ENCODE measurements at regions not wholly inside any gene's neighbourhood (a gene's known extent, or its start where the extent isn't known, plus 50 kb on each side); places are given as distances from the start of the nearest gene placed in this dataset.
"Not testable (repeated sequence)": the region's sequence is repeated elsewhere in the genome, so short reads cannot be mapped to it uniquely, and the experiment has no call there.

- Histone ChIP-seq H3K4me1 (peaks cover 0 to 20% (median 18%) of the 10 kb centered on the region in 4 donors), H3K4me3 (no peak overlapping the region), H3K27me3 (no peaks in the 10 kb centered on the region), H3K9me3 (no peaks in the 10 kb centered on the region), H3K36me3 (no peaks in the 10 kb centered on the region), H3K27ac (replicated peaks in 1 of 4) (no peak overlapping the region)
- intact Hi-C loops (cut with DNase I) = no loop called here
- WGBS = 66% methylated on average over 4 of the region's 4 CpGs
- TF ChIP-seq CTCF (IDR thresholded peaks at IDR 0.05) (no peak), EP300 (IDR thresholded peaks at IDR 0.05) (no peak), POLR2A (IDR thresholded peaks at IDR 0.05; ENCODE audit: low read depth) (no peak), POLR2AphosphoS5 (IDR thresholded peaks at IDR 0.05) (no peak)
- DNase-seq (ENCODE audit: extremely low spot score) = no peak
Measured at GRCh38 chr20:51128198-51128597, 105.3 kb upstream of the KCNG1 start.

GRCh38 chr20:51127713-51128112 is 104.8 kb upstream of the KCNG1 start:
- Histone ChIP-seq H3K36me3 (no peaks in the 10 kb centered on the region), H3K9me3 (no peaks in the 10 kb centered on the region), H3K4me3 (no peak overlapping the region), H3K4me1 (peaks cover 0 to 24% (median 23%) of the 10 kb centered on the region in 4 donors), H3K27ac (replicated peaks in 1 of 4) (no peak overlapping the region), H3K27me3 (no peaks in the 10 kb centered on the region)
- intact Hi-C loops (cut with DNase I) = no loop called here
- no peak for DNase-seq (ENCODE audit: extremely low spot score)
- WGBS = 100% methylated on average over 4 of the region's 4 CpGs
- no peak for TF ChIP-seq POLR2AphosphoS5 (IDR thresholded peaks at IDR 0.05)
- TF ChIP-seq POLR2A (IDR thresholded peaks at IDR 0.05; ENCODE audit: low read depth) = no peak
- no peak for TF ChIP-seq CTCF (IDR thresholded peaks at IDR 0.05)
- TF ChIP-seq EP300 (IDR thresholded peaks at IDR 0.05) = no peak

GRCh38 chr20:51126337-51126736 is 103.4 kb upstream of the KCNG1 start:
- H3K4me3 ChIP-seq = no peak overlapping the region
- WGBS = 84% methylated on average over 3 of the region's 3 CpGs
- peaks cover 0 to 38% (median 37%) of the 10 kb centered on the region in 4 donors for H3K4me1 ChIP-seq
- intact Hi-C loops (cut with DNase I) = no loop called here
- no peaks in the 10 kb centered on the region for H3K36me3 ChIP-seq
- no peaks in the 10 kb centered on the region for H3K27me3 ChIP-seq
- H3K9me3 ChIP-seq = no peaks in the 10 kb centered on the region
- H3K27ac ChIP-seq (replicated peaks in 1 of 4) = peak overlapping the region; percentile 37 to 64 (median 53)
- DNase-seq (ENCODE audit: extremely low spot score) = no peak
- TF ChIP-seq CTCF (IDR thresholded peaks at IDR 0.05) (no peak), EP300 (IDR thresholded peaks at IDR 0.05) (no peak), POLR2A (IDR thresholded peaks at IDR 0.05; ENCODE audit: low read depth) (no peak), POLR2AphosphoS5 (IDR thresholded peaks at IDR 0.05) (no peak)

GRCh38 chr20:51125780-51126179 is 102.9 kb upstream of the KCNG1 start:
- Histone ChIP-seq H3K9me3 (no peaks in the 10 kb centered on the region), H3K27ac (replicated peaks in 1 of 4) (peak overlapping the region; percentile 37 to 64 (median 53)), H3K27me3 (no peaks in the 10 kb centered on the region), H3K36me3 (no peaks in the 10 kb centered on the region), H3K4me3 (no peak overlapping the region), H3K4me1 (peaks cover 0 to 44% (median 43%) of the 10 kb centered on the region in 4 donors)
- no peak for DNase-seq (ENCODE audit: extremely low spot score)
- intact Hi-C loops (cut with DNase I) = no loop called here
- WGBS = 36% methylated on average over 4 of the region's 4 CpGs
- TF ChIP-seq POLR2AphosphoS5 (IDR thresholded peaks at IDR 0.05) (peak in 1 of 2 donors; percentile 23), POLR2A (IDR thresholded peaks at IDR 0.05; ENCODE audit: low read depth) (no peak)

- peak overlapping the region in 3 of 4 donors; percentile 37 to 64 (median 54) for H3K27ac ChIP-seq (replicated peaks in 1 of 4)
- no peak overlapping the region for H3K4me3 ChIP-seq
- H3K4me1 ChIP-seq = peaks cover 0 to 51% (median 47%) of the 10 kb centered on the region in 4 donors
- no peaks in the 10 kb centered on the region for H3K36me3 ChIP-seq
- DNase-seq (ENCODE audit: extremely low spot score) = no peak
- WGBS = 86% methylated on average over 5 of the region's 5 CpGs
- H3K27me3 ChIP-seq = no peaks in the 10 kb centered on the region
- TF ChIP-seq POLR2AphosphoS5 (IDR thresholded peaks at IDR 0.05) (no peak), CTCF (IDR thresholded peaks at IDR 0.05) (no peak), POLR2A (IDR thresholded peaks at IDR 0.05; ENCODE audit: low read depth) (no peak), EP300 (IDR thresholded peaks at IDR 0.05) (no peak)
- no peaks in the 10 kb centered on the region for H3K9me3 ChIP-seq
- intact Hi-C loops (cut with DNase I) = no loop called here
Measured at GRCh38 chr20:51125105-51125504, 102.2 kb upstream of the KCNG1 start.

- H3K9me3 ChIP-seq; intact Hi-C loops (cut with DNase I); H3K36me3 ChIP-seq; DNase-seq (ENCODE audit: extremely low spot score); H3K27me3 ChIP-seq; H3K4me3 ChIP-seq: not testable (repeated sequence)
- Histone ChIP-seq H3K4me1 (peaks cover 0 to 51% (median 47%) of the 10 kb centered on the region in 4 donors), H3K27ac (replicated peaks in 1 of 4) (peak overlapping the region in 1 of 4 donors; percentile 40)
- 96% methylated on average over 1 of the region's 1 CpG for WGBS
Measured at GRCh38 chr20:51123887-51124286, 101.0 kb upstream of the KCNG1 start.

All from esophagus muscularis mucosa (tissue), 4 donors.